ENCODE measurements at regions not wholly inside any gene's neighbourhood (a gene's known extent, or its start where the extent isn't known, plus 50 kb on each side); places are given as distances from the start of the nearest gene placed in this dataset.

DNA sequence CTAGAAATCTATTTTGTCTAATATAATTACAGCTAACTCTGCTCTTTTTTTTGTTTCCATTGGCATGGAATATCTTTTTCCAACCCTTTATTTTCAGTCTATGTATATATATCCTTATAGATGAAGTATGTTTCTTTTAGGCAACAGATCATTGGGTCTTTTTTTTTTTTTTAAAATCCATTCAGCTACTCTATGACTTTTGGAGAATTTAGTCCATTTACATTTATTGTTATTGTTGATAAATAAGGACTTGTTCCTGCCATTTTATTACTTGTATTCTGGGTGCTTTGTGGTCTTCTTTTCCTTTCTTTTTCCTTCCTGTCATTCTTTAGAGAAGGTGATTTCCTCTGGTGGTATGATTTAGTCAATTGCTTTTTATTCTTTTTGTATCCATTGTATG, 296.8 kb downstream of the SMARCA2 start:
- H3K4me3 ChIP-seq = no peak overlapping the region
- no peak for DNase-seq
- no peaks in the 10 kb centered on the region for H3K36me3 ChIP-seq
- H3K4me1 ChIP-seq = no peaks in the 10 kb centered on the region
- peaks cover 0 to 27% of the 10 kb centered on the region in 2 donors for H3K9me3 ChIP-seq
- H3K27me3 ChIP-seq = no peaks in the 10 kb centered on the region
- no peak overlapping the region for H3K27ac ChIP-seq
- TF ChIP-seq POLR2A (IDR thresholded peaks at IDR 0.05) = no peak
- TF ChIP-seq, protein P1, sequence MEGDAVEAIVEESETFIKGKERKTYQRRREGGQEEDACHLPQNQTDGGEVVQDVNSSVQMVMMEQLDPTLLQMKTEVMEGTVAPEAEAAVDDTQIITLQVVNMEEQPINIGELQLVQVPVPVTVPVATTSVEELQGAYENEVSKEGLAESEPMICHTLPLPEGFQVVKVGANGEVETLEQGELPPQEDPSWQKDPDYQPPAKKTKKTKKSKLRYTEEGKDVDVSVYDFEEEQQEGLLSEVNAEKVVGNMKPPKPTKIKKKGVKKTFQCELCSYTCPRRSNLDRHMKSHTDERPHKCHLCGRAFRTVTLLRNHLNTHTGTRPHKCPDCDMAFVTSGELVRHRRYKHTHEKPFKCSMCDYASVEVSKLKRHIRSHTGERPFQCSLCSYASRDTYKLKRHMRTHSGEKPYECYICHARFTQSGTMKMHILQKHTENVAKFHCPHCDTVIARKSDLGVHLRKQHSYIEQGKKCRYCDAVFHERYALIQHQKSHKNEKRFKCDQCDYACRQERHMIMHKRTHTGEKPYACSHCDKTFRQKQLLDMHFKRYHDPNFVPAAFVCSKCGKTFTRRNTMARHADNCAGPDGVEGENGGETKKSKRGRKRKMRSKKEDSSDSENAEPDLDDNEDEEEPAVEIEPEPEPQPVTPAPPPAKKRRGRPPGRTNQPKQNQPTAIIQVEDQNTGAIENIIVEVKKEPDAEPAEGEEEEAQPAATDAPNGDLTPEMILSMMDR (IDR thresholded peaks at IDR 0.05) = no peak
- intact Hi-C loops (cut with DNase I; ENCODE audit: low total_unique reads) = no loop called here

DNA sequence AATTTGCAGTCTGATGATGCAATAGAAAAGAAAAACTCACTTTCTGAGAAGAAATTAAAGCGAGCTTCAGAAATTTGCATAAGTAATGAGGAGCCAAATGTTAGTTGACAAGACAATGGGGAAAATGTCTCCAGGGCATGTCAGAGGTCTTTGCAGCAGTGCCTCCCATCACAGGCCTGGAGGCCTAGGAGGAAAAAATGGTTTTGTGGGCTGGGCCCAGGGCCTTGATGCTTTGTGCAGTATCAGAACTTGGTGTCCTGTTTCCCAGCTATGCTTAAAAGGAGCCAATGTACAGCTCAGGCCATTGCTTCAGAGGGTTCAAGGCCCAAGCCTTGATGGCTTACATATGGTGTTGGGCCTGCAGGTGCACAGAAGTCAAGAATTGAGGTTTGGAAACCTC, 298.4 kb downstream of the SMARCA2 start:
- H3K4me3 ChIP-seq = no peak overlapping the region
- no peaks in the 10 kb centered on the region for H3K36me3 ChIP-seq
- no peak for TF ChIP-seq POLR2A (IDR thresholded peaks at IDR 0.05)
- TF ChIP-seq, protein P1 (IDR thresholded peaks at IDR 0.05) = no peak
- no peak for DNase-seq
- H3K9me3 ChIP-seq = peaks cover 0 to 27% of the 10 kb centered on the region in 2 donors
- H3K27ac ChIP-seq = no peak overlapping the region
- no peaks in the 10 kb centered on the region for H3K4me1 ChIP-seq
- no peaks in the 10 kb centered on the region for H3K27me3 ChIP-seq
- intact Hi-C loops (cut with DNase I; ENCODE audit: low total_unique reads) = no loop called here

DNA sequence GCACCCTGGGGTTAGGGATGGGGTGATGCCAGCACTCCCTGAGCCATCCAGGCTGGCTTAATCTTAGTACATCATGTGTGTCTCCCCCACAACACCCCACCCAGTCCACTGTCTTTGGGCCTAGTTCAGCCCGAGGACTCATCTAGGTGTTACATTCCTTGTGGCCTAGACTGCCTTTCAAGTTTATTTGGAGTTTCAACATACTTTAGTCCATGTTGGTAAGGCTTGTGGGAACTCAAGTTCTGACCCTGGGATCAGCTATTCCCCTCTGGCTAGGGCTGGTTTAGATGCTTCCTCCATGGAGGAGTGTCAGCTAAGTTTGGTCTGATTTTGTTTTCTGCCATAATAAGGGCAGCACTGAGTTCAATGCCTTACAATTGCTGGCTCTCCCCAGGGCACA, 302.4 kb downstream of the SMARCA2 start:
- Histone ChIP-seq H3K27ac (no peak overlapping the region), H3K9me3 (peaks cover 0 to 17% of the 10 kb centered on the region in 2 donors), H3K4me1 (no peaks in the 10 kb centered on the region), H3K4me3 (no peak overlapping the region), H3K27me3 (no peaks in the 10 kb centered on the region), H3K36me3 (no peaks in the 10 kb centered on the region)
- intact Hi-C loops (cut with DNase I; ENCODE audit: low total_unique reads) = no loop called here
- no peak for DNase-seq
- TF ChIP-seq POLR2A (IDR thresholded peaks at IDR 0.05) = no peak
- TF ChIP-seq, protein P1 (IDR thresholded peaks at IDR 0.05) = no peak

DNA sequence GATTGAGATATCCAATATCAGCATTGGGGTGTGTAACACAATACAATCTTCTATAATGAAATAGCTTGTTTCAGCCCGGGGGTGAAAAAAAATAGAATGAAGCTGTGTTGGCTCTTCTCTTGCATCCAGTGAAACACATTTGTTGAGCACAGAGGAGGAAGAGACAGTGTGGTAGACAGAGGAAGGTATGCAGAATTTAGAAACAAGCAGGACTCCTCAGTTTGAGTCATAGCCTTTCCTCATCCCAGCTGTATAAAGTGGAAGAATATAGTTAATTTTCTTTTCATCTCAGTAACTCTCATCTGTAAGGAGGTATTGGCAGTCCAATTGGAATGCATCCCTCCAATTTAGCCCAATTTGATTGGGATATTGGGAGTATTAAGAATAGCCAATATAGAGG, 302.2 kb upstream of the VLDLR start:
- Histone ChIP-seq H3K27ac (no peak overlapping the region), H3K27me3 (no peaks in the 10 kb centered on the region), H3K4me1 (no peaks in the 10 kb centered on the region), H3K4me3 (no peak overlapping the region), H3K9me3 (peaks cover 0 to 9% of the 10 kb centered on the region in 2 donors), H3K36me3 (no peaks in the 10 kb centered on the region)
- intact Hi-C loops (cut with DNase I; ENCODE audit: low total_unique reads) = no loop called here
- no peak for DNase-seq
- TF ChIP-seq, protein P1 (IDR thresholded peaks at IDR 0.05) = no peak
- no peak for TF ChIP-seq POLR2A (IDR thresholded peaks at IDR 0.05)

DNA sequence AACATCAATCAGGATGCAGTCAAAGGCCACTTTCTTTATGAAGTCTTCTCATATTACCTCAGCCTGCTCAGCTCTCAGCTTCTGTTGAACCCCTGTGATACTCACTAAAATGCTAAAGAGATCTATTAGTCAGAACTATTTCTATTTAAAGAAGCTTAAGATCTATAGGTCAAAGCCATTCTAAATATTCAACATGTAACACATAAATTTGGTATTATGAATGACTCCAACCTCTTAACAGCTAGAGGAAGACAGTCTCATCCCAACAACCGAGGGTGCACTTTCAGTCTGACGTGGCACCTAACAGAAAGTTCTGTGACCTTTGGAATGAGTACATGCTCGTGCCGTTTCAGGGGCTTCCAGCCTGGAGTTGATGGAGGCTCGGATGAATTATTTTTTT, 301.5 kb upstream of the VLDLR start:
- Histone ChIP-seq H3K9me3 (peaks cover 0 to 8% of the 10 kb centered on the region in 2 donors), H3K27ac (no peak overlapping the region), H3K36me3 (no peaks in the 10 kb centered on the region), H3K27me3 (no peaks in the 10 kb centered on the region), H3K4me1 (no peaks in the 10 kb centered on the region), H3K4me3 (no peak overlapping the region)
- TF ChIP-seq, protein P1 (IDR thresholded peaks at IDR 0.05) = no peak
- no peak for TF ChIP-seq POLR2A (IDR thresholded peaks at IDR 0.05)
- intact Hi-C loops (cut with DNase I; ENCODE audit: low total_unique reads) = no loop called here
- no peak for DNase-seq
